Astrocyte (in vitro differentiated cells and primary cell): ENCODE measurements at regions not wholly inside any gene's neighbourhood (a gene's known extent, or its start where the extent isn't known, plus 50 kb on each side); places are given as distances from the start of the nearest gene placed in this dataset.
"Not testable (repeated sequence)": the region's sequence is repeated elsewhere in the genome, so short reads cannot be mapped to it uniquely, and the experiment has no call there.

ENCODE experiments used
- DNase-seq: peaks from one replicate; pipeline ENCODE4 v3.0.0-alpha.2; 2010; ENCODE audit warnings: low read depth
- FAIRE-seq: peaks from 2 replicates; lab custom pipeline; 2011; peaks lifted over from hg19 to GRCh38; lab: Jason Lieb, UNC
- H2AFZ ChIP-seq: 2 replicates; pipeline ENCODE4 v1.6.0; 2012; ENCODE audit warnings: low read depth, low read length, inconsistent platforms
- H3K27ac ChIP-seq: 2 replicates; pipeline ENCODE4 v1.5.1; 2011; ENCODE audit warnings: low read depth, low read length, inconsistent platforms
- H3K27me3 ChIP-seq: 2 replicates; pipeline ENCODE4 v1.6.0; 2011; ENCODE audit warnings: low read length, inconsistent platforms; ENCODE audit not compliant: insufficient read depth
- H3K36me3 ChIP-seq: 2 replicates; pipeline ENCODE4 v1.5.1; 2011; ENCODE audit warnings: low read length, inconsistent platforms; ENCODE audit not compliant: insufficient read depth
- H3K4me1 ChIP-seq: 2 replicates; pipeline ENCODE4 v1.5.1; 2011; ENCODE audit warnings: low read length, inconsistent platforms; ENCODE audit not compliant: insufficient read depth
- H3K4me2 ChIP-seq: 2 replicates; pipeline ENCODE4 v1.6.0; 2012; ENCODE audit warnings: low read length, inconsistent platforms
- H3K4me3 ChIP-seq: 2 replicates; pipeline ENCODE4 v1.5.1; 2011; ENCODE audit warnings: low read depth, mild to moderate bottlenecking, low read length, inconsistent platforms; ENCODE audit not compliant: insufficient read depth
- H3K79me2 ChIP-seq: 2 replicates; pipeline ENCODE4 v1.6.0; 2012; ENCODE audit warnings: mild to moderate bottlenecking, low read length, inconsistent platforms; ENCODE audit not compliant: insufficient read depth
- H3K9ac ChIP-seq: 2 replicates; pipeline ENCODE4 v1.6.0; 2012; ENCODE audit warnings: mild to moderate bottlenecking, low read length, inconsistent platforms
- H3K9me3 ChIP-seq: 2 replicates; pipeline ENCODE4 v1.5.1; 2012; ENCODE audit warnings: low read depth, mild to moderate bottlenecking, low read length, inconsistent platforms; ENCODE audit not compliant: insufficient read depth
- H4K20me1 ChIP-seq: 2 replicates; pipeline ENCODE4 v1.6.0; 2012; ENCODE audit warnings: low read length, inconsistent platforms; ENCODE audit not compliant: insufficient read depth
- H3K27ac Mint-ChIP-seq: one replicate; pipeline ENCODE4 v1.8.0; 2021; ENCODE audit warnings: mild to moderate bottlenecking, mixed read lengths; ENCODE audit not compliant: unreplicated experiment
- H3K27me3 Mint-ChIP-seq: one replicate; pipeline ENCODE4 v1.8.0; 2021; ENCODE audit warnings: low read depth, mixed read lengths; ENCODE audit not compliant: unreplicated experiment
- H3K36me3 Mint-ChIP-seq: one replicate; pipeline ENCODE4 v1.8.0; 2021; ENCODE audit warnings: low read depth, mixed read lengths; ENCODE audit not compliant: unreplicated experiment
- H3K4me1 Mint-ChIP-seq: one replicate; pipeline ENCODE4 v1.8.0; 2021; ENCODE audit warnings: low read depth, mixed read lengths; ENCODE audit not compliant: unreplicated experiment
- H3K4me3 Mint-ChIP-seq: one replicate; pipeline ENCODE4 v1.8.0; 2021; ENCODE audit warnings: mild to moderate bottlenecking, moderate library complexity, mixed read lengths; ENCODE audit not compliant: unreplicated experiment
- H3K9me3 Mint-ChIP-seq: one replicate; pipeline ENCODE4 v1.8.0; 2021; ENCODE audit warnings: mild to moderate bottlenecking, mixed read lengths; ENCODE audit not compliant: unreplicated experiment
- CTCF ChIP-seq: IDR thresholded peaks from 2 replicates; pipeline ENCODE4 v1.5.1; 2011; ENCODE audit warnings: low read depth, mild to moderate bottlenecking, inconsistent platforms, low read length, moderate library complexity; ENCODE audit not compliant: insufficient read depth
- EZH2 ChIP-seq: IDR thresholded peaks from 2 replicates; pipeline ENCODE4 v1.6.1; 2012; ENCODE audit warnings: mild to moderate bottlenecking, low read length, inconsistent platforms; ENCODE audit not compliant: insufficient read depth

DNA sequence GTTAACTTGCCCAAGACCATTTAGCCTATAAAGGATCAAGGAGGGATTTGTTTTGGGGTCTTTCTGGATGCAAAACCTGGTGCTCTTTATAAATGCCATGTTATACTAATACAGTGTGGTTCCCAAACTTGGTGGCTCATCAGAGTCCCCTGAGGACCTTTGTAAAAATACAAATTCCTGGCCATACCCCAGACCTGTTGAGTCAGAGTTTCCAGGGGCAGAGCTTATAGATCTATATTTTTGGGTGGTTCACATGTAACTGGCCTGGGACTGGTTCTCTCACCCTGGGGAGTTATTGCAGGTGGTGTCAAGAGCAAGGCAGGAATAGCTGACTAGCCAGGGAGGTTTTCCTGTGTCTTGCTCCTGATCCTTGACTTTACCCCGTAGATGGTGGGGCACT is 136.9 kb upstream of the HNRNPU start:
- H3K27me3 ChIP-seq = no peaks in the 10 kb centered on the region
- H3K27ac ChIP-seq = no peak overlapping the region
- no peak for DNase-seq
- no peak overlapping the region for H3K9ac ChIP-seq
- no peak for TF ChIP-seq EZH2
- no peak for FAIRE-seq
- Mint-ChIP-seq H3K27ac (no peak overlapping the region), H3K4me1 (no peaks in the 10 kb centered on the region), H3K9me3 (peaks cover 2% of the 10 kb centered on the region), H3K4me3 (no peak overlapping the region), H3K27me3 (no peaks in the 10 kb centered on the region), H3K36me3 (peaks cover 4% of the 10 kb centered on the region)
- no peaks in the 10 kb centered on the region for H3K4me1 ChIP-seq
- H2AFZ ChIP-seq = no peak overlapping the region
- no peaks in the 10 kb centered on the region for H4K20me1 ChIP-seq
- H3K4me3 ChIP-seq = no peak overlapping the region
- no peaks in the 10 kb centered on the region for H3K36me3 ChIP-seq
- no peaks in the 10 kb centered on the region for H3K79me2 ChIP-seq
- no peak overlapping the region for H3K4me2 ChIP-seq
- no peaks in the 10 kb centered on the region for H3K9me3 ChIP-seq

GRCh38 chr1:245000872-245001188 is 136.5 kb upstream of the HNRNPU start:
- Histone ChIP-seq H3K4me2 (no peak overlapping the region), H3K79me2 (no peaks in the 10 kb centered on the region), H3K27me3 (no peaks in the 10 kb centered on the region), H3K9ac (no peak overlapping the region), H2AFZ (no peak overlapping the region), H3K36me3 (no peaks in the 10 kb centered on the region), H3K4me3 (no peak overlapping the region), H3K27ac (no peak overlapping the region), H3K9me3 (no peaks in the 10 kb centered on the region), H4K20me1 (no peaks in the 10 kb centered on the region), H3K4me1 (no peaks in the 10 kb centered on the region)
- H3K27me3 Mint-ChIP-seq = no peaks in the 10 kb centered on the region
- no peak overlapping the region for H3K4me3 Mint-ChIP-seq
- no peak for TF ChIP-seq CTCF
- no peak for TF ChIP-seq EZH2
- DNase-seq = no peak
- no peak overlapping the region for H3K27ac Mint-ChIP-seq
- no peak for FAIRE-seq
- peaks cover 4% of the 10 kb centered on the region for H3K36me3 Mint-ChIP-seq
- no peaks in the 10 kb centered on the region for H3K4me1 Mint-ChIP-seq
- H3K9me3 Mint-ChIP-seq = peaks cover 2% of the 10 kb centered on the region

- H3K4me1 ChIP-seq, H3K4me2 ChIP-seq, H3K9me3 Mint-ChIP-seq, H3K4me1 Mint-ChIP-seq, DNase-seq, H4K20me1 ChIP-seq, H3K36me3 ChIP-seq, H3K9me3 ChIP-seq, H3K79me2 ChIP-seq, H3K36me3 Mint-ChIP-seq, H3K27me3 ChIP-seq, H3K27ac Mint-ChIP-seq, H2AFZ ChIP-seq, H3K4me3 ChIP-seq, H3K4me3 Mint-ChIP-seq, H3K9ac ChIP-seq, H3K27me3 Mint-ChIP-seq, H3K27ac ChIP-seq, FAIRE-seq: not testable (repeated sequence)
These were observed 135.3 kb upstream of the HNRNPU start for GRCh38 chr1:244999644-245000043.
